Ectodermal cell (in vitro differentiated cells): ENCODE measurements at regions not wholly inside any gene's neighbourhood (a gene's known extent, or its start where the extent isn't known, plus 50 kb on each side); places are given as distances from the start of the nearest gene placed in this dataset.
A peak's percentile ranks its signal among the peaks of the same experiment; 100 is the strongest.

Source experiments
- H3K27ac ChIP-seq: 2 replicates; pipeline ENCODE4 v1.7.0; 2013; ENCODE audit warnings: mild to moderate bottlenecking, low read depth, low read length; ENCODE audit not compliant: insufficient read depth, poor library complexity, severe bottlenecking
- H3K27me3 ChIP-seq: 2 replicates; pipeline ENCODE4 v1.7.0; 2013; ENCODE audit warnings: mild to moderate bottlenecking, low read length; ENCODE audit not compliant: insufficient read depth, control insufficient read depth, poor library complexity, severe bottlenecking
- H3K36me3 ChIP-seq: one replicate; pipeline ENCODE4 v1.7.0; 2013; ENCODE audit warnings: low read length; ENCODE audit not compliant: control insufficient read depth, insufficient read depth
- H3K4me1 ChIP-seq: one replicate; pipeline ENCODE4 v1.7.0; 2013; ENCODE audit warnings: low read length; ENCODE audit not compliant: control insufficient read depth, insufficient read depth
- H3K4me3 ChIP-seq: 2 replicates; pipeline ENCODE4 v1.7.0; 2013; ENCODE audit warnings: low read depth, low read length, control low read depth; ENCODE audit not compliant: insufficient read depth
- H3K9me3 ChIP-seq: 2 replicates; pipeline ENCODE4 v1.7.0; 2013; ENCODE audit warnings: mild to moderate bottlenecking, low read length, moderate library complexity; ENCODE audit not compliant: control insufficient read depth
- WGBS, 2 experiments: methylation state at CpG; one replicate each; pipeline ENCODE4 v1.1.7; 2013; ENCODE audit warnings: missing lambda C conversion rate in 2 of 2; 5-methylcytosine and 5-hydroxymethylcytosine counted together

DNA sequence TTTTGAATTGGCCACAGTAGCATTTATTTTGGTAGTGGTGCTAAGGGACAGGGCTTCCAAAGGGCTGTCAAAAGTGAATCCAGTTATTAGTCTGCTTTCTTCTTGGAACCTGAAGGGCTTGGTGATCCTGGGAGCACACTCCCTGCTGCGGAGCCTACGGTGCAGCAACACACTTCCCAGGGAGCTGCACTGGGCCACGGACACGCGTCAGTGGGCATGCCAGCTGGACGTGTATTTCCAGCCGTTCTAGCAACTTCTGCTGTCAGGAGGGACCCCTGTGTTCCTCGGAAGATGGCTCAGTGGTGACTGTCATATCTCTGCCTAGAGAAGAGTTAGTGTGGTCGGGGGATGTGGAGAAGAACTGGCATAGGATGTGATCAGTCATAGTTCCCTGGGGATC, 204.6 kb downstream of the SOCS6 start:
- H3K4me1 ChIP-seq = no peaks in the 10 kb centered on the region
- no peak overlapping the region for H3K27ac ChIP-seq
- H3K4me3 ChIP-seq = no peak overlapping the region
- H3K27me3 ChIP-seq = no peaks in the 10 kb centered on the region
- no peaks in the 10 kb centered on the region for H3K9me3 ChIP-seq
- WGBS, 2 experiments = 82 to 83% methylated on average over 9 of the region's 9 CpGs
- H3K36me3 ChIP-seq = no peaks in the 10 kb centered on the region

DNA sequence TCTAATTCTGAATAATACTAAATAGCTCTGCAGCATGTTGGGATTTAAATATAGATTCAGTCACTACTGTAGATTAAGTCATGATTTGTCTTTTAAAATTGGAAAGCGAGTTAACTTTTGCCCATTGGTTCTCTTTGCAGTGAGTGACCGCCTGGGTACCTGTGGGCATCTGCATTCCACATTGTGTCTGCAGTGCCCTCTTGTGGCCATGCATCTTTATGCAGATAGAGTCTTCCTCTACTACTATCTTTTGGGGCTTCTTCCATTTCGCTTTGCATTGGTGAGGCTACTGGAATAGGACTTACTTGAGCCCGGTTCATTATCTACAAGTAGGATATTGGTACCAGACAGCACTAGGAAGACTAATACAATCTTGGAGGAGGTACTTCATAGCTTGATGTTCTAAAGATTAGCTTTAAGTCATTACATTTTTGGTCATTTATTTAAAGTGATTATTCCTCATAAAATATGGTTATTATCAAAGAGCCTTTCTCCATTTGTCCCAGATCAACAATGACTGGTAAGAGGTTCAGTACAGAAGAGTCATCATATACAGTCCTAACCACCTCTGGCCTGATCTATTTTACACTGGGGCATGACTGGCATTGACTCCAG, 203.0 kb downstream of the SOCS6 start:
- no peak overlapping the region for H3K27ac ChIP-seq
- no peaks in the 10 kb centered on the region for H3K4me1 ChIP-seq
- no peak overlapping the region for H3K4me3 ChIP-seq
- H3K27me3 ChIP-seq = no peaks in the 10 kb centered on the region
- no peaks in the 10 kb centered on the region for H3K9me3 ChIP-seq
- no peaks in the 10 kb centered on the region for H3K36me3 ChIP-seq
- WGBS, 2 experiments = 39 to 49% methylated on average over 4 of the region's 4 CpGs

DNA sequence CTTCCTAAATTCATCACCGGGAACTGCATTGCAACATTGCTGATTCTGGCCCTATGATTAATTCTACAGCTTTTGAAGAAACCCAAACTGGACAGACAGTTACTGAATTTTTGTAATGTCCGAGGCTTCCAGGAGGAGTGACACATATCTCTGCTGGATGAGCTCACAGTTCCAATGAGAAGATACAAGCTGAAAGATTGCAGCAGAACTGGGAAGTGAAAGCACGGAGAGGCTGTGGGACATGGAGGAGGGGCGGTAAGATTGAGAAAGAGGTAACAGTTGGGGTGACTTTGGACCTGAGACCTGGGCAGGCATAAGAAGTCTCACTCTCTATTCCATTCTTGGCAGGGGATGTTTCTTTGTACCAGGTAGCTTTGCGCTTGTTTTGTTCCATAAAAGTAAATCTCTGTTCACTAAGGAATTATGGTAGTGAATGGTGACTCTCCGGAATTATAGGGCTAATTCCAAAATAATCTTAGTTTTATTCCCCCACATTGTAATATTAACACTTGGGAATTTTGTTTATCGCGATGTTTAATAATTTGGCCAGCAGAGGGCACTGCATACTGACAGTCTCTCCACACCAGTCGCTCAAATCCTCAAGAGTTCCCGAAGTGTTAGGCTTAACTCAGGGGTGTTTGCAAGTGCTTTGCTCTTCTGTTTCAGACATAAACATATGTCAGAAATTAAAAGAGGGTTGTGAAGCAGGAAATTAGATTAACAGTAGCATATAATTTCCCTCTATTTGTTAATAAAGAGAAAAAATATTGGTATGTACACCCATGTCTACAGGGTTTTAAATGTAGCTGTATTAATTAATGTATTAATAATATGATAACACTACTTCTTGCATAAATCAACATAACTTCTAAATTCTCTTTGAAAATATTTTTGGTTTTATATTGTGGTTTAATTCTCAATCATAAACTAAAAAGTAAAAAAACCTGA, 201.4 kb downstream of the SOCS6 start:
- WGBS, 2 experiments = 28 to 30% methylated on average over 8 to 9 of the region's 10 CpGs
- Histone ChIP-seq H3K27me3 (no peaks in the 10 kb centered on the region), H3K36me3 (no peaks in the 10 kb centered on the region), H3K9me3 (no peaks in the 10 kb centered on the region), H3K4me3 (no peak overlapping the region), H3K4me1 (no peaks in the 10 kb centered on the region), H3K27ac (no peak overlapping the region)

GRCh38 chr18:70489571-70489970, 200.7 kb downstream of the SOCS6 start:
- Histone ChIP-seq H3K4me1 (no peaks in the 10 kb centered on the region), H3K4me3 (no peak overlapping the region), H3K27me3 (no peaks in the 10 kb centered on the region), H3K9me3 (no peaks in the 10 kb centered on the region), H3K36me3 (no peaks in the 10 kb centered on the region), H3K27ac (no peak overlapping the region)
- 64 to 67% methylated on average over 4 of the region's 4 CpGs for WGBS, 2 experiments

DNA sequence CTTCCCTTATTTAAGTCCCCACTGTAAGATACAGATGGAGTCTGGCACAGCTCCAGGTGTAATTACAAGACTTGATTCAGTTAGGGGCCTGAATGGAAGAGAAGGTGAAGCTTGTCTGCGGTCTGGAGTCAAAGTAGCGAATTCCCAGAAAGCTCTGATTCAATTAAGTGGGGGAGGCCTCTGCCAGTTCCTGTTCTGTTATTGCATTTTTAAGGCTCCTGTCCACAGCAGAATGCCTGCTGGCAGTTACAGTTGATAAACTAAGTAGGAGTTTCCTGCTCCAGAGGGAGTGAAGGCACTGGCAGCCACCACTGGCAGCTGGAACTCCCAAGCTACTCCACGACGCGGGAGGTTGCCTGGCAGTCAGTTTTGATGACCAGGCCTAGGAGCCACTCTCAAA, 181.1 kb downstream of the SOCS6 start:
- Histone ChIP-seq H3K27ac (no peak overlapping the region), H3K36me3 (no peaks in the 10 kb centered on the region), H3K9me3 (no peaks in the 10 kb centered on the region), H3K4me1 (no peaks in the 10 kb centered on the region), H3K27me3 (no peaks in the 10 kb centered on the region), H3K4me3 (no peak overlapping the region)
- WGBS, 2 experiments = 71 to 80% methylated on average over 5 of the region's 5 CpGs

DNA sequence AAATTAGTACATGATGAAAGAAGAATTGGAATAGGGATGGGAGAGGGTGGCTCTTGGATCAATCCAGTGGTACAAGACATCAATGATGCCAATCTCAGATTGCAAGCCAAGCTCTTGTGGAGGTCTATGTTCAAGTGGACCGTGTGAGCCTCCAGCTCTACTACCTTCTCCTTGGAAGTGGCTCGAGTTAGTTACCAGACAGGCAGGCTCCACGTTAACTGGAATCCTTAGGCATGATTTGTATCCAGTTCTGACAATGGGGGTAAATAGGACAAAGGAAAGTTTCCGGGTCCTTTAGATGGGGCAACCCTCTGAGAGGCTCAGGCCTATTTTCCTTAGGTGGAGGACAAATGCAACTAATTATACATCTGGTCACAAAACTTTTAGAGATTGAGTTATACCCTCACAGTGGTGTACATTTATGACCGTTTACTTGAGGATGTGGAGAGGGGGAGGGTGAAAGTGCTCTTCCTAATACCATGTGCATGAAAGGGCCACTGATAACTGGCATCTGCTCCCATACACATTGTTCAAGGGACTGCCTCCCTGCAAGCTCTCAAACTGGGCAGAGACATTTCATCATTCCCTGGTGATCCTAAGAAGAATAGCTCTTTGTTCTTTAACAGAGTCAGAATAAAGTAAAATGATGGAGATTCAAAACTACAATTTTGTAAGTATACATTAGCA, 180.2 kb downstream of the SOCS6 start:
- no peaks in the 10 kb centered on the region for H3K4me1 ChIP-seq
- WGBS, 2 experiments = 67 to 76% methylated on average over 5 of the region's 5 CpGs
- no peak overlapping the region for H3K4me3 ChIP-seq
- H3K27me3 ChIP-seq = no peaks in the 10 kb centered on the region
- H3K27ac ChIP-seq = no peak overlapping the region
- H3K36me3 ChIP-seq = no peaks in the 10 kb centered on the region
- H3K9me3 ChIP-seq = no peaks in the 10 kb centered on the region

DNA sequence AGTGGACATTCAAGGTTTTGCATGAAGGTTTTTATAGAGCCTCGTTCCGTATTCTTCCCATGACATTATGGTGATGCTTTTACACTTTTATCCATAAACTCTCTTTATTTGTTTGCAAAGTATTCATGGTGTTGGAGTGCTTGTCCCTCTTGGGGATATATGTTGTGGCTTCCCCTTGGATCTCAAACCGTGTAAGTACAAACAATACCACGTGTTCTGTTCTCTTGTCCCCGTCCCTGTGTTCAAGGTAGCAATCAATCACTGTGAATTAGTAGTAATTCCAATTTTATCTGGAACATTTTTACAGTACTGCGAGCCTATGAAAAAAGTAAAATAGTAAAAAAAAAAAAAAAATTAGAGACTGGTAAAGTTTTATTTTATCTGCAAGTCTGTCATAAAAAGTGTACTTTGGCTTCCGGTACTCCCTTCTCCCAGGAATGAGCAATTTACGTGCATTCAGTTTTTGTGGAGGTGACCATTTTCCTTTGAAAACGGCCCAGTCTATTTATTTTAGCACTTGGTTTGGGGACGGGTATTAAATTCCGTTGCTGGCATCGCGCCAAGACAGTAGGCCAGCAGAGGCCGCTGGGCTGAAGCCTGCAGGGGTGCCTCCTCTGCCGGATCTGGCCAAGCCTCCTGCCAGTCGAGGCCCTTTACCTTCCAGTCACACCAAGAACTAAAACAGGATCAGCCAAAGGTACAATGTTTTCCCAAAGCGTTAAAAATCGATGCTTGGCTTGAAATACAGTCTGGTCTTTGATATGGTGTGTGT, 175.7 kb downstream of the SOCS6 start:
- Histone ChIP-seq H3K9me3 (no peaks in the 10 kb centered on the region), H3K36me3 (no peaks in the 10 kb centered on the region), H3K4me3 (peak overlapping the region; percentile 28), H3K27ac (peak overlapping the region; percentile 11), H3K4me1 (no peaks in the 10 kb centered on the region), H3K27me3 (no peaks in the 10 kb centered on the region)
- 29 to 35% methylated on average over 15 to 16 of the region's 18 CpGs for WGBS, 2 experiments

GRCh38 chr18:70463085-70463484, 174.2 kb downstream of the SOCS6 start:
- H3K36me3 ChIP-seq = no peaks in the 10 kb centered on the region
- no peaks in the 10 kb centered on the region for H3K9me3 ChIP-seq
- 93% methylated on average over 6 of the region's 6 CpGs for WGBS, 2 experiments
- no peaks in the 10 kb centered on the region for H3K4me1 ChIP-seq
- H3K4me3 ChIP-seq = no peak overlapping the region
- H3K27me3 ChIP-seq = no peaks in the 10 kb centered on the region
- H3K27ac ChIP-seq = no peak overlapping the region

DNA sequence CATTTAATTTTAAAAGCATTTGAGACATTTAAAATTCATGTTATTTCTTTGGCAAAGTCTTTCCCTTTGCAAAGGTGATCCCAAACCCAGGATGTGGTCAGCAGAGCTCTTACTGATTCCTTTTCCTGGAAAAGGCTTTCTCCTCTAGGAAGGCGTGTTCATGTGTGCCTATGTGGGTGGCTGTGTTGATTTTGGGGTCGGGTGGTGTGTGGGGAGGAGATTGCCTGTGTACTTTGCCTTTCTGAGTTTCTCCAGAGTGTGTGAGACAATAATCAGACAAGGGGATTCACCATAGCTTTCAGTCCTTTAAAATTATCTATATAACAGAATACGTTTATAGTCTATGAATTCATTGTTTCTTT, 173.2 kb downstream of the SOCS6 start:
- 86% methylated on average over 3 of the region's 3 CpGs; no CpG with 5 or more reads in 1 of the 2 experiments for WGBS, 2 experiments
- no peaks in the 10 kb centered on the region for H3K4me1 ChIP-seq
- no peak overlapping the region for H3K27ac ChIP-seq
- no peaks in the 10 kb centered on the region for H3K9me3 ChIP-seq
- no peaks in the 10 kb centered on the region for H3K36me3 ChIP-seq
- H3K27me3 ChIP-seq = no peaks in the 10 kb centered on the region
- H3K4me3 ChIP-seq = no peak overlapping the region
